Neural cell (in vitro differentiated cells): ENCODE measurements at regions not wholly inside any gene's neighbourhood (a gene's known extent, or its start where the extent isn't known, plus 50 kb on each side); places are given as distances from the start of the nearest gene placed in this dataset.

ENCODE experiments used
- H2AFZ ChIP-seq: fragments of 200-600, 300-800 bp; sonication (generic), shearing (Covaris generic); 2 replicates; pipeline ENCODE4 v1.6.0; 2014; ENCODE audit warnings: low read depth, mild to moderate bottlenecking, antibody characterized with exemption, low read length, moderate library complexity
- H3F3A ChIP-seq: fragments of 200-600 bp; shearing (Covaris generic); 2 replicates; pipeline ENCODE4 v1.6.1; 2016; ENCODE audit warnings: mild to moderate bottlenecking, moderate library complexity, mixed read lengths, antibody characterized with exemption, low read length; ENCODE audit not compliant: insufficient read depth, poor library complexity, severe bottlenecking
- H3K27ac ChIP-seq: fragments of 200-600, 300-800 bp; sonication (generic), shearing (Covaris generic); 2 replicates; pipeline ENCODE4 v1.5.1; 2014; ENCODE audit warnings: mild to moderate bottlenecking, low read length, moderate library complexity
- H3K27me3 ChIP-seq: fragments of 300-800, 200-600 bp; sonication (generic), shearing (Covaris generic); 2 replicates; pipeline ENCODE4 v1.6.0; 2014; ENCODE audit warnings: mild to moderate bottlenecking, low read depth, low read length, moderate library complexity; ENCODE audit not compliant: insufficient read depth
- H3K36me3 ChIP-seq: fragments of 300-800, 200-600 bp; sonication (generic), shearing (Covaris generic); 2 replicates; pipeline ENCODE4 v1.5.1; 2014; ENCODE audit warnings: mild to moderate bottlenecking, antibody characterized with exemption, low read length, moderate library complexity; ENCODE audit not compliant: insufficient read depth
- H3K4me2 ChIP-seq: fragments of 300-800, 200-600 bp; sonication (generic), shearing (Covaris generic); 2 replicates; pipeline ENCODE4 v1.6.0; 2014; ENCODE audit warnings: mild to moderate bottlenecking, low read length
- H3K4me3 ChIP-seq: fragments of 300-800, 200-600 bp; sonication (generic), shearing (Covaris generic); 2 replicates; pipeline ENCODE4 v1.5.1; 2014; ENCODE audit warnings: mild to moderate bottlenecking, low read length, moderate library complexity
- H3K79me2 ChIP-seq: fragments of 200-600 bp; shearing (Covaris generic); replicated peaks from 2 replicates; pipeline ENCODE4 v1.6.0; 2014; ENCODE audit warnings: mild to moderate bottlenecking, low read length, moderate library complexity; ENCODE audit not compliant: insufficient read depth
- H3K9ac ChIP-seq: fragments of 300-800, 200-600 bp; sonication (generic), shearing (Covaris generic); 2 replicates; pipeline ENCODE4 v1.6.1; 2016; ENCODE audit warnings: mild to moderate bottlenecking, low read length, mixed read lengths
- H3K9me2 ChIP-seq: fragments of 200-600 bp; shearing (Covaris generic); 2 replicates; pipeline ENCODE4 v1.6.1; 2016; ENCODE audit warnings: mild to moderate bottlenecking, low read length, mixed read lengths; ENCODE audit not compliant: insufficient read depth
- H3K9me3 ChIP-seq: fragments of 200-600, 300-800 bp; sonication (generic), shearing (Covaris generic); 2 replicates; pipeline ENCODE4 v1.6.1; 2016; ENCODE audit warnings: mild to moderate bottlenecking, mixed run types, low read length, moderate library complexity, mixed read lengths
- H4K20me1 ChIP-seq: fragments of 200-600 bp; shearing (Covaris generic); 2 replicates; pipeline ENCODE4 v1.6.1; 2016; ENCODE audit warnings: mild to moderate bottlenecking, mixed run types; ENCODE audit not compliant: insufficient read depth
- CTCF ChIP-seq: fragments of 450-650 bp; IDR thresholded peaks from 2 replicates; pipeline ENCODE4 v1.5.1; 2014; ENCODE audit warnings: antibody characterized with exemption, mild to moderate bottlenecking, moderate library complexity; ENCODE audit not compliant: poor library complexity, severe bottlenecking
- EP300 ChIP-seq: fragments of 450-650 bp; conservative IDR thresholded peaks from 2 replicates; pipeline ENCODE4 v1.6.1; 2014; ENCODE audit warnings: antibody characterized with exemption, mild to moderate bottlenecking, moderate library complexity; ENCODE audit not compliant: poor library complexity, severe bottlenecking
- EZH2 ChIP-seq: fragments of 200-600, 300-800 bp; shearing (Covaris generic), sonication (generic); IDR thresholded peaks from 2 replicates; pipeline ENCODE4 v1.6.1; 2014; ENCODE audit warnings: antibody characterized with exemption, low read length, borderline replicate concordance, mild to moderate bottlenecking; ENCODE audit not compliant: insufficient read depth, poor library complexity, severe bottlenecking
- MXI1 ChIP-seq: fragments of 450-650 bp; conservative IDR thresholded peaks from 2 replicates; pipeline ENCODE4 v1.6.1; 2014; ENCODE audit warnings: antibody characterized with exemption, mild to moderate bottlenecking; ENCODE audit not compliant: poor library complexity, severe bottlenecking
- POLR2AphosphoS5 ChIP-seq: IDR thresholded peaks from 2 replicates; pipeline ENCODE4 v1.6.1; 2012
- RAD21 ChIP-seq: fragments of 450-650 bp; conservative IDR thresholded peaks from 2 replicates; pipeline ENCODE4 v1.6.1; 2014; ENCODE audit warnings: antibody characterized with exemption, mild to moderate bottlenecking, moderate library complexity
- SMC3 ChIP-seq: fragments of 450-650 bp; conservative IDR thresholded peaks from 2 replicates; pipeline ENCODE4 v1.6.1; 2014; ENCODE audit warnings: antibody characterized with exemption, mild to moderate bottlenecking, moderate library complexity; ENCODE audit not compliant: poor library complexity
- TAF1 ChIP-seq: IDR thresholded peaks from 2 replicates; pipeline ENCODE4 v1.6.1; 2012; ENCODE audit warnings: low read depth
- TF ChIP-seq, protein P1 (sequence below): IDR thresholded peaks from 2 replicates; pipeline ENCODE4 v1.6.1; 2012; ENCODE audit warnings: borderline replicate concordance

DNA sequence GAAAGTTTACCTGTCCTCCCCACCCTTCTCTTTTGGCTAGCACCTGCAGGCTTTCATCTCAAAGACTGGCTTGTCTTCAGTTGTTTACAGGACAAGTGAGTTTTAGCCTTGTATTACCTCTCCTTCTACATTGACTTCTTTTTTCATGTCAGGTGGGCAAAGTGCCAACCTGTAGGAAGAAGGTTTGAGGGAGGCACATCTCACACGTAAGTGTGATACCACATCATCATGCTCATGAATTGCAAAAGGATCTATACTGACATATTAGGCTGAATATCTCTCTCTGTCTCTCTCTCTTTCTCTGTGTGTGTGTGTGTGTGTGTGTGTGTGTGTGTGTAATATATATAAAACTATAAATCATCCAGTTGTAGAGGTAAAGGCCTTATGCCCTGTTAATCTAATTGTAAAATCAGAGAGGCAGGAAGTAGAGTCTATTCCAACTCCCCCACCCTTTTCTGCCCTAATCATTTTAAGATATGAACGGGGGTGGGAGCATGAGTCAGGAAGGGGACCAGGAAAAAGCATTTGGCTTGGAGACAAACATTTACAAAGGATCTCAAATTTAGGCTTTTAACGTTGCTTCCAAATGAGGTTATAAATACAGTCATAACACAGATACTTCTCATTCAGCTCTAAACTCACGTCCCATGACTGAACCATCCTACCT, 107.0 kb upstream of the PFN2 start:
- Histone ChIP-seq H3K9ac (no peak overlapping the region), H3K27me3 (no peaks in the 10 kb centered on the region), H2AFZ (no peak overlapping the region), H3K4me2 (no peak overlapping the region), H3K36me3 (no peaks in the 10 kb centered on the region), H3K79me2 (no peaks in the 10 kb centered on the region), H3K9me3 (no peaks in the 10 kb centered on the region), H3K27ac (no peak overlapping the region), H3K4me3 (no peak overlapping the region), H3F3A (no peaks in the 10 kb centered on the region), H4K20me1 (no peaks in the 10 kb centered on the region), H3K9me2 (no peaks in the 10 kb centered on the region)
- TF ChIP-seq, protein P1, sequence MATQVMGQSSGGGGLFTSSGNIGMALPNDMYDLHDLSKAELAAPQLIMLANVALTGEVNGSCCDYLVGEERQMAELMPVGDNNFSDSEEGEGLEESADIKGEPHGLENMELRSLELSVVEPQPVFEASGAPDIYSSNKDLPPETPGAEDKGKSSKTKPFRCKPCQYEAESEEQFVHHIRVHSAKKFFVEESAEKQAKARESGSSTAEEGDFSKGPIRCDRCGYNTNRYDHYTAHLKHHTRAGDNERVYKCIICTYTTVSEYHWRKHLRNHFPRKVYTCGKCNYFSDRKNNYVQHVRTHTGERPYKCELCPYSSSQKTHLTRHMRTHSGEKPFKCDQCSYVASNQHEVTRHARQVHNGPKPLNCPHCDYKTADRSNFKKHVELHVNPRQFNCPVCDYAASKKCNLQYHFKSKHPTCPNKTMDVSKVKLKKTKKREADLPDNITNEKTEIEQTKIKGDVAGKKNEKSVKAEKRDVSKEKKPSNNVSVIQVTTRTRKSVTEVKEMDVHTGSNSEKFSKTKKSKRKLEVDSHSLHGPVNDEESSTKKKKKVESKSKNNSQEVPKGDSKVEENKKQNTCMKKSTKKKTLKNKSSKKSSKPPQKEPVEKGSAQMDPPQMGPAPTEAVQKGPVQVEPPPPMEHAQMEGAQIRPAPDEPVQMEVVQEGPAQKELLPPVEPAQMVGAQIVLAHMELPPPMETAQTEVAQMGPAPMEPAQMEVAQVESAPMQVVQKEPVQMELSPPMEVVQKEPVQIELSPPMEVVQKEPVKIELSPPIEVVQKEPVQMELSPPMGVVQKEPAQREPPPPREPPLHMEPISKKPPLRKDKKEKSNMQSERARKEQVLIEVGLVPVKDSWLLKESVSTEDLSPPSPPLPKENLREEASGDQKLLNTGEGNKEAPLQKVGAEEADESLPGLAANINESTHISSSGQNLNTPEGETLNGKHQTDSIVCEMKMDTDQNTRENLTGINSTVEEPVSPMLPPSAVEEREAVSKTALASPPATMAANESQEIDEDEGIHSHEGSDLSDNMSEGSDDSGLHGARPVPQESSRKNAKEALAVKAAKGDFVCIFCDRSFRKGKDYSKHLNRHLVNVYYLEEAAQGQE, result no peak
- TF ChIP-seq RAD21 (no peak), POLR2AphosphoS5 (no peak), CTCF (no peak), SMC3 (no peak), TAF1 (no peak), EP300 (no peak), EZH2 (no peak), MXI1 (no peak)

GRCh38 chr3:150077107-150077506, 106.4 kb upstream of the PFN2 start:
- TF ChIP-seq SMC3, result no peak
- TF ChIP-seq TAF1, result no peak
- no peak for TF ChIP-seq CTCF
- no peak for TF ChIP-seq RAD21
- TF ChIP-seq, protein P1, result no peak
- no peak for TF ChIP-seq MXI1
- TF ChIP-seq EZH2, result no peak
- no peak for TF ChIP-seq POLR2AphosphoS5
- TF ChIP-seq EP300, result no peak
- H3K36me3 ChIP-seq, result no peaks in the 10 kb centered on the region
- no peak overlapping the region for H3K27ac ChIP-seq
- no peaks in the 10 kb centered on the region for H3K9me3 ChIP-seq
- no peaks in the 10 kb centered on the region for H4K20me1 ChIP-seq
- H3K9ac ChIP-seq, result no peak overlapping the region
- H3K4me3 ChIP-seq, result no peak overlapping the region
- no peak overlapping the region for H3K4me2 ChIP-seq
- H3K27me3 ChIP-seq, result no peaks in the 10 kb centered on the region
- no peaks in the 10 kb centered on the region for H3K79me2 ChIP-seq
- no peaks in the 10 kb centered on the region for H3K9me2 ChIP-seq
- no peak overlapping the region for H2AFZ ChIP-seq
- H3F3A ChIP-seq, result no peaks in the 10 kb centered on the region
